HFF-Myc (cell line): ENCODE measurements at regions not wholly inside any gene's neighbourhood (a gene's known extent, or its start where the extent isn't known, plus 50 kb on each side); places are given as distances from the start of the nearest gene placed in this dataset.

Experiments used
- DNase-seq: peaks from one replicate; pipeline ENCODE4 v3.0.0-alpha.2; 2011; ENCODE audit warnings: low read depth; ENCODE audit errors: extremely low read depth
- H3K4me3 ChIP-seq: replicated peaks from 2 replicates; pipeline ENCODE4 v1.5.1; 2011; ENCODE audit warnings: low read depth, mild to moderate bottlenecking, control low read depth, low read length
- CTCF ChIP-seq: IDR thresholded peaks from 2 replicates; pipeline ENCODE4 v1.5.1; 2012; ENCODE audit warnings: mild to moderate bottlenecking, low read depth, low read length, control low read depth; ENCODE audit errors: missing control alignments

DNA sequence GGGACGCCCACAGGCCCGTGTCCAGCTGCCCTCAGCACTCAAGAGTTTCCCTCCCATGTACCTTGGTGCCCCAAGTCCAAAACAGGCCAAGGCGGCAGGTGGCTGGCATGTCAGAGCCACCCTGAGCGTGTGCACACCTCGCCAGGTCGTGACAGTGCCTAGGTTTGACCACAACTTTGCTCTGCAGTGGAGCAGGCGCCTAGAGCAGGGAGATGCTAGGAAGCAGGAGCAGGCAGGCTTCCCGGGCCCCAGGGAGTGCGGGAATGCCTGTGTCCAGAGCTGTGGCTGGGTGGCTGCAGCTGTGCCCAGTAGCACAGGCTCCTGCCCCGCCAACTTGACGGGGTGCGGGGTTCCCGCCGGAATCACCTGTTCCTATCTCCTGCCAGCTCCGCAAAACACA, 380.8 kb upstream of the IMPG1 start:
- no peak for TF ChIP-seq CTCF
- DNase-seq: no peak
- no peak overlapping the region for H3K4me3 ChIP-seq

GRCh38 chr6:76451926-76452709, 379.7 kb upstream of the IMPG1 start:
- TF ChIP-seq CTCF: no peak
- H3K4me3 ChIP-seq: no peak overlapping the region
- no peak for DNase-seq

GRCh38 chr6:76448109-76448508, 375.6 kb upstream of the IMPG1 start:
- no peak overlapping the region for H3K4me3 ChIP-seq
- no peak for TF ChIP-seq CTCF
- no peak for DNase-seq

GRCh38 chr6:76441875-76442274, 369.4 kb upstream of the IMPG1 start:
- no peak for TF ChIP-seq CTCF
- DNase-seq: no peak

DNA sequence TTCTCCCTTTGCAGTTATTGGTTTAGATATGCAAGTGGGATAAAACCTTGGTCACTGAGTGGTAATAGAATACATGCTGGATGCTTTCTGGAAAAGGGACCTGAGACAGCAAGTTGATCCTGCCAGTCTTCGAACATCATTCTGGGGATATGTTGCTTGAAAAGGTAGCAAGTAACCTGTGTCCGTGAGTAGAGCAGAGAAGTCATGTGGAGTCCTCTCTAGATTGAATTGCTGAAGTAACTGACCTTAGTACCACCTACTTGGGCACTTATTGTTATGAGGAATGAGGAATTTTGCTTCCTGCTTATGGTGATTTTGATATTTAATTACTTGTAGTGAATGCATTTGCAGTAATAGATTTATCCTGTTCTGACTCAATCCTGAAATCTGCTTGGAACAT, 367.3 kb upstream of the IMPG1 start:
- no peak for TF ChIP-seq CTCF
- no peak overlapping the region for H3K4me3 ChIP-seq
- no peak for DNase-seq

More at GRCh38 chr6:76441875-76442274, 369.4 kb upstream of the IMPG1 start:
- H3K4me3 ChIP-seq: no peak overlapping the region

- DNase-seq: no peak
- TF ChIP-seq CTCF: no peak
- H3K4me3 ChIP-seq: no peak overlapping the region
Measured at GRCh38 chr6:76438768-76439167, 366.3 kb upstream of the IMPG1 start.

GRCh38 chr6:76435174-76435573, 362.7 kb upstream of the IMPG1 start:
- no peak for DNase-seq
- no peak overlapping the region for H3K4me3 ChIP-seq
- TF ChIP-seq CTCF: no peak
